ENCODE measurements at regions not wholly inside any gene's neighbourhood (a gene's known extent, or its start where the extent isn't known, plus 50 kb on each side); places are given as distances from the start of the nearest gene placed in this dataset.

- no peaks in the 10 kb centered on the region for H3K4me1 ChIP-seq (replicated peaks)
- intact Hi-C loops (cut with DNase I), result no loop called here
- no peaks in the 10 kb centered on the region for H3K27me3 ChIP-seq (replicated peaks; ENCODE audit: insufficient read depth)
- no peak overlapping the region for H3K27ac ChIP-seq
- TF ChIP-seq CTCF (IDR thresholded peaks at IDR 0.05), result no peak
- TF ChIP-seq POLR2AphosphoS5 (IDR thresholded peaks at IDR 0.05), result no peak
- TF ChIP-seq POLR2A (IDR thresholded peaks at IDR 0.05), result no peak
- no peak for DNase-seq (ENCODE audit: low spot score)
- no peaks in the 10 kb centered on the region for H3K36me3 ChIP-seq
- H3K9me3 ChIP-seq, result no peaks in the 10 kb centered on the region
- 35% methylated on average over 3 of the region's 3 CpGs for WGBS
- H3K4me3 ChIP-seq, result no peak overlapping the region
Observed at GRCh38 chr14:66165337-66165736, 320.8 kb upstream of the CCDC196 start.

GRCh38 chr14:66174453-66174891 lies 311.7 kb upstream of the CCDC196 start:
- Histone ChIP-seq H3K4me3 (no peak overlapping the region), H3K27me3 (replicated peaks; ENCODE audit: insufficient read depth) (no peaks in the 10 kb centered on the region), H3K27ac (no peak overlapping the region), H3K9me3 (no peaks in the 10 kb centered on the region), H3K4me1 (replicated peaks) (no peaks in the 10 kb centered on the region), H3K36me3 (no peaks in the 10 kb centered on the region)
- TF ChIP-seq POLR2A (IDR thresholded peaks at IDR 0.05), result no peak
- TF ChIP-seq POLR2AphosphoS5 (IDR thresholded peaks at IDR 0.05), result no peak
- TF ChIP-seq CTCF (IDR thresholded peaks at IDR 0.05), result no peak
- WGBS, result 31% methylated on average over 1 of the region's 1 CpG
- no peak for DNase-seq (ENCODE audit: low spot score)
- intact Hi-C loops (cut with DNase I), result no loop called here

- no peaks in the 10 kb centered on the region for H3K9me3 ChIP-seq
- intact Hi-C loops (cut with DNase I), result no loop called here
Observed at GRCh38 chr14:66177935-66178334, 308.2 kb upstream of the CCDC196 start.

GRCh38 chr14:66196670-66197069 lies 289.5 kb upstream of the CCDC196 start:
- 71% methylated on average over 1 of the region's 1 CpG for WGBS

More at GRCh38 chr14:66177935-66178334, 308.2 kb upstream of the CCDC196 start:
- Histone ChIP-seq H3K36me3 (no peaks in the 10 kb centered on the region), H3K4me3 (no peak overlapping the region), H3K4me1 (replicated peaks) (no peaks in the 10 kb centered on the region), H3K27me3 (replicated peaks; ENCODE audit: insufficient read depth) (no peaks in the 10 kb centered on the region), H3K27ac (no peak overlapping the region)
- no peak for TF ChIP-seq CTCF (IDR thresholded peaks at IDR 0.05)
- TF ChIP-seq POLR2AphosphoS5 (IDR thresholded peaks at IDR 0.05), result no peak
- TF ChIP-seq POLR2A (IDR thresholded peaks at IDR 0.05), result no peak
- WGBS, result 76% methylated on average over 1 of the region's 1 CpG
- DNase-seq (ENCODE audit: low spot score), result no peak

More at GRCh38 chr14:66196670-66197069, 289.5 kb upstream of the CCDC196 start:
- Histone ChIP-seq H3K9me3 (no peaks in the 10 kb centered on the region), H3K36me3 (no peaks in the 10 kb centered on the region), H3K27ac (no peak overlapping the region), H3K4me3 (no peak overlapping the region), H3K4me1 (replicated peaks) (no peaks in the 10 kb centered on the region), H3K27me3 (replicated peaks; ENCODE audit: insufficient read depth) (no peaks in the 10 kb centered on the region)
- DNase-seq (ENCODE audit: low spot score), result no peak
- intact Hi-C loops (cut with DNase I), result no loop called here
- TF ChIP-seq POLR2AphosphoS5 (IDR thresholded peaks at IDR 0.05) (no peak), CTCF (IDR thresholded peaks at IDR 0.05) (no peak), POLR2A (IDR thresholded peaks at IDR 0.05) (no peak)
